SIG-M5 treated with dmso at 0.1 percent for 504 hours (cell line): ENCODE measurements at regions not wholly inside any gene's neighbourhood (a gene's known extent, or its start where the extent isn't known, plus 50 kb on each side); places are given as distances from the start of the nearest gene placed in this dataset.
"Not testable (repeated sequence)": the region's sequence is repeated elsewhere in the genome, so short reads cannot be mapped to it uniquely, and the experiment has no call there.

ENCODE experiments used
- DNase-seq: peaks from one replicate; lab custom pipeline; 2025; ENCODE audit not compliant: unreplicated experiment; lab: John Stamatoyannopoulos, UW

GRCh38 chr4:118586357-118586790 is 98.8 kb upstream of the METTL14 start:
- DNase-seq = no peak

GRCh38 chr4:118587116-118587831 is 97.9 kb upstream of the METTL14 start:
- no peak for DNase-seq

GRCh38 chr4:118587946-118588345 is 97.2 kb upstream of the METTL14 start:
- DNase-seq = peak; percentile 31

- DNase-seq = peak; percentile 44
Measured at GRCh38 chr4:118589471-118590055, 95.6 kb upstream of the METTL14 start.

GRCh38 chr4:118591339-118592046 is 93.7 kb upstream of the METTL14 start:
- DNase-seq = peak; percentile 90

- DNase-seq = not testable (repeated sequence)
Measured at GRCh38 chr4:118592289-118592688, 92.9 kb upstream of the METTL14 start.

- peak; percentile 19 for DNase-seq
Measured at GRCh38 chr4:118595883-118596282, 89.3 kb upstream of the METTL14 start.

- DNase-seq = not testable (repeated sequence)
Measured at GRCh38 chr4:118625097-118625496, 60.1 kb upstream of the METTL14 start.

GRCh38 chr4:118629697-118630096 is 55.5 kb upstream of the METTL14 start:
- not testable (repeated sequence) for DNase-seq

- DNase-seq = not testable (repeated sequence)
Measured at GRCh38 chr4:118630897-118631296, 54.3 kb upstream of the METTL14 start.

GRCh38 chr4:118631321-118632050 is 53.7 kb upstream of the METTL14 start:
- DNase-seq = not testable (repeated sequence)

GRCh38 chr4:118633476-118633875 is 51.7 kb upstream of the METTL14 start:
- not testable (repeated sequence) for DNase-seq

GRCh38 chr4:118634126-118634875 is 50.9 kb upstream of the METTL14 start:
- not testable (repeated sequence) for DNase-seq
